ENCODE measurements at regions not wholly inside any gene's neighbourhood (a gene's known extent, or its start where the extent isn't known, plus 50 kb on each side); places are given as distances from the start of the nearest gene placed in this dataset.
A peak's percentile ranks its signal among the peaks of the same experiment; 100 is the strongest.

DNA sequence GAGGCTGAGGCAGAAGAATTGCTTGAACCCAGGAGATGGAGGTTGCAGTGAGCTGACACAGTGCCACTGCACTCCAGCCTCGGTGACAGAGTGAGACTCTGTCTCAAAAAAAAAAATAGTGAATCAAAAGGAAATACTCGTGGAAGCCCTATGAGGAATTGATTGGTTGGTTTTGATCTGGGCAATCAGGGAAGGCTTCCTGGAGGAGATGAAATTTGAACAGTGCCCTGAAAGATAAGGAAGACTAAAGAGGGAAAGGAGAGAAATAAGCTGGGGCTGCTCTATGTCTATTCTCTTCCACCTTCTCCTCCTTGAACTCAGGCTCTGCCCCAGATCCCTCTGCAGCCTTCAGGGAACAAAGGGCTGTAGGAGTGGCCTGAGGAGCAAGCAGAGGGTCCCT, 54.1 kb downstream of the IRF2BPL start:
- no peak for DNase-seq

- no peak for DNase-seq
Measured at GRCh38 chr14:76971549-76971948, 57.0 kb downstream of the IRF2BPL start.

DNA sequence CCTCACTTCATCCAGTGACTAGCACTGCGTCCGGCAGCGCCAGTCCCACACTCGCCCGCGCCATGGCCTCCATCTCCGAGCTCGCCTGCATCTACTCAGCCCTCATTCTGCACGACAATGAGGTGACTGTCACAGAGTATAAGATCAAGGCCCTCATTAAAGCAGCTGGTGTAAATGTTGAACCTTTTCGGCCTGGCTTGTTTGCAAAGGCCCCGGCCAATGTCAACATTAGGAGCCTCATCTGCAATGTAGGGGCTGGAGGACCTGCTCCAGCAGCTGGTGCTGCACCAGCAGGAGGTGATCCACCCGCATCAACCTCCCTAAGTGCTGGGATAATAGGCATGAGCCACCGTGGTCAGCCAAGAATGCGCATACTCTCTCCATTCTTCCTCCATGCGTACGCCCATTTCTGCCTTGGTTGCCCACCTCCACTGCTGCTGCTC, 59.9 kb downstream of the IRF2BPL start:
- peak; percentile 33 for DNase-seq

GRCh38 chr14:76967788-76968187, 60.7 kb downstream of the IRF2BPL start:
- DNase-seq: no peak

DNA sequence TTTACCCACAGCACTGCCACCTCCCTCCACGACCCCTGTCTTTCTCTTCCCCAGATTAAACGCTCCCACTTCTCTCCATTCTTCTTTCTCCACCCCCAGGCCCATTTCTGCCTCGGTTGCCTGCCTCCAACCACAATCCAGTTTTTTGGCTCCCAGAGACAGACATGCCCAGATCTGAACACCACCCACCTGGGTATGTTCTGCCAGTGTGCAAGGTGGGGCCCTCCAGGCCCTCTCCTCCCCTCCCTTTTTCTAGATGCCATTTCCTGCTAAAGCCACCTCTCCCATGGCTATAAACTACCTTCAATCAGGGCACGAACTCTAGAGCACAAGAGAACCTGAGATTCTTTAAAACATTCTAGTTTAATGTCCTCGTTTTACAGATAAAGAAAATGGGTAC, 63.3 kb downstream of the IRF2BPL start:
- DNase-seq: no peak

DNA sequence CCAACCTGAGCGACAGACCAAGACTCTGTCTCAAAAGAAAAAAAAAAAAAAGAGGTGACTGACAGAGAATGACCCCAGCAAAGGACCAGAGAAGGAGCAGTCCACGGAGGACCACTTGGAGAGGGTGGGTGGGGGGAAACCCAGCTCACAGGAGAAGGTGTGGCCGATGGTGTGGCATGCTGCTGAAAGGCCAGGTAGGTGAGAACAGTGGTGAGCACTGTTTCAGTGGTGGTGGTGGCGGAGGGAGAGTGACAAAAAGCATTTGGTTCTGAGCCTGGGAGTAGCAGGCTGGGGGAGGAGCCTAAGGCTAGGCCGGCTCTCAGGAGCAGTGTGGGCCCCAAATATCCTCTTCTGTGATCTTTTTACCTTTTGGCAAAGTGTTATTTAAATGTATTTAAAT, 63.8 kb downstream of the IRF2BPL start:
- no peak for DNase-seq

DNA sequence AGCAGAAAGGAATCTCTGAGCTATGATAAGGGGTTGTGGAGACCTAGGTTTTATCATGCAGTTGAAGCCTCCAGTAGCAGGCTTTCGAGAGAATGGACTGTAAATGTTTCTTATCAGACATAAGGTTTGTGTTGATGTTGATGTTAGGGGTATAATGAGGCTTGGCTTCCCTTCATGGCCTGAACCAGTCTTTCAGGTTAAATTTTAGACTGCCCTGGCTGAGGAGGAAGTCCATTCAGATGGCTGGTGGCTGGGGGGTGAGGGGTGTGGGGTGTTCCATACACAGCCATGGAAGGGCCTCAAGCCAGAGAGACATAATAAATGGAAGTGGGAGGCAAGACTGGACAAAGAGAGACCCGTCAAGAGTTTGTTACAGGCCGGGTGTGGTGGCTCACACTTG, 65.1 kb downstream of the IRF2BPL start:
- no peak for DNase-seq

GRCh38 chr14:76962303-76962660, 66.2 kb downstream of the IRF2BPL start:
- no peak for DNase-seq

- DNase-seq: peak; percentile 62
Measured at GRCh38 chr14:76961631-76962302, 66.7 kb downstream of the IRF2BPL start.

DNA sequence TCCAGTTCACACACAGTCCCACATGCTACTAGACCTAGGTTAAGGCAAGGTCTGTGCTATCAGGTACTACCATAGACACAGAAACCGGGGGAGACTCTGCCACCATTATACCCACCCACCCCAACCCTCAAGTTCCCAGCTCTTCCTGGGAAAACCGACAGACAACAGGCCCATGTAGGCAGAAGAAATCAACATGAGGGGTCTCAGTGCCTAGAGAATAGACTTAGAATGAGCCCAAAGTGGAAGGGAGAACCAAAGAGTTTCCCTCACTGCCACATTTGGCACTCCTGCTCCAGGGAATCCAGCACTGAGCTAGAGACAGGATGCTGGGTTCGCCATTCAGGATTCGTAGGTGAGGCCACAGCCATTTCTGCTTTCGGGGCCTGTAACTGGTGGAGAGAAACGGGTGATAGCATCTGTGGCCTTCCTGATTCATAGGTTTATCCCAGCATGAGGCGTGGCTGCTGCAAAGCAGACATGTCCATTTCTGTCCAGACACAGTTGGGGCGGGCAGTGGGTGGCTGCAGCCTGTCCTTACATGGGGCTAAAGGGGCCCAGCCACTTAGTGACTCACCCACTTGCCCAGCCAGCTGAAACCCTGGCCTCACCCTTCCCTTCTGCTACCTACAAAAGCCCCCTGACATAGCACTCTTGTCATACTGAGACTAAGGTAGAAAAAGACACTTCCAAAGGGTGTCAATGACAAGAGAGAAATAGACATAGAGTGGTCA, 69.4 kb downstream of the IRF2BPL start:
- no peak for DNase-seq

- DNase-seq: no peak
Measured at GRCh38 chr14:76958020-76958979, 70.2 kb downstream of the IRF2BPL start.

DNA sequence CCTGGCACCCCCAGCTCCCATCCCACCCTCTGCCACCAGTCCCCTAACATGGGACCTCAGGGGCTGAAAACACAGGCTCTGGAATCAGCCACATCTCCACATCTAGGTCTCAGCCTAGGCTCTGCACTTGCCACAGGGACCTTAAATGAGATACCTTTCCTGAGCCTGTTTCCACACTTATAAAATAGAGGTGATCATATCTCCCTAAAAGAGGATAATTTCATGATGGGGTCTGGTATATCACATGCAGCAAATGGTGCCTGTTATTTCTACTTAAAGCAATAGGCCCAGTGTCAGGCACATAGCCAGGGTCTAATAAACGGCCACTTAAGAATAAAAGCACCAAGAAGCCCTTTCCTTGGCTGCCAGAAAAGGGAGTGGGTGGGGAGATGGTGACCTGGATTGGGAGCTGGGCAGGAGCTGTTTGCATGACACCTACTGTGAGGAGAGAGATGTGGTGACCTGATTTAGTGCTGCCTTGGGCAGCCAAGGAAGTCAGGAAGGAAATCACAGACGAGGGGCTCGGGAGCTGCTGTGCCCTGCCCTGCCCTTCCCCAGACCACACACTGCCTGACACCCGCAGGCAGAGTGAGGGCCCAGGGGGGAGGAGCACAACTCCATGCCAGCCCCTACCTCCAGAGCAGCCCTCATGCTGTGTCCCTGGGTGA, 71.2 kb downstream of the IRF2BPL start:
- peak; percentile 39 for DNase-seq

DNA sequence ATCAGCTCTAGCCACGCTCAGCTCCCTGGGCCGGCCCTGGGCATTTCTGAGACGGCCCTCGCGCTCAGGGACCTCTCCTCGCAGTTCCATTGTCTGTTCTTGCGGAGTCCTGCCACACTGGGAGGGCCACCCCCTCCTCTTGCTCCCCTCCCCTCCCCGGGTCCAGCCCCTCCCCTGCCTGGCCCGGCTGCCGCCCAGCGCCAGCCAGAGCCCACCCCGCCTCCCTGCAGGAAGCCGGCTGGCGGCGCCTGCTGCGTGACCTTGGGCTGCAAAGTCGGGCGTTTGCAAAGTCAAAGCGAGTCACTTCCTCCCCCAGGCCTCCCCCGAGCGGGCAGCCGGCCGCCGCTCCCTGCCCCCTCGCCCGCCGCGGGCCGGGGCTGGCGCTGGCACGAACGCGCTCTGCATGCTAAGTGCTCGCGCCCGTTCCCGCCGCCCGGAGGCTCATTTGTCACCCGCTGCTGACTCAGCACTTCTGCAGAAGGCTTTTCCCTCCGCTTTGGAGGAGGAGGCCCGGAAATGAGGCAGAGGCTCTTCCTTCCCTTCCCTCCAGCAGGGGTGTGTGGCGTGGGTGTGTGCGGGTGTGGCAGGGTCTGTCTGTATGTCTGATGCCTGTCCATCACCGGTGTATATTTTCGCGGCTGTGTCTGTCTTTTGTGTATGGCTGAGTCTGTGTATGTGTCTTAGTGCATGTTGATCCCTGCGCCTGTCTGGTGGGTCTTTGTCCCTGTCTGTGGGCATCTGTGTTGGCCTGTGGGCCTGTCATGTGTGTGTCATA, 72.0 kb downstream of the IRF2BPL start:
- DNase-seq: peak; percentile 96

DNA sequence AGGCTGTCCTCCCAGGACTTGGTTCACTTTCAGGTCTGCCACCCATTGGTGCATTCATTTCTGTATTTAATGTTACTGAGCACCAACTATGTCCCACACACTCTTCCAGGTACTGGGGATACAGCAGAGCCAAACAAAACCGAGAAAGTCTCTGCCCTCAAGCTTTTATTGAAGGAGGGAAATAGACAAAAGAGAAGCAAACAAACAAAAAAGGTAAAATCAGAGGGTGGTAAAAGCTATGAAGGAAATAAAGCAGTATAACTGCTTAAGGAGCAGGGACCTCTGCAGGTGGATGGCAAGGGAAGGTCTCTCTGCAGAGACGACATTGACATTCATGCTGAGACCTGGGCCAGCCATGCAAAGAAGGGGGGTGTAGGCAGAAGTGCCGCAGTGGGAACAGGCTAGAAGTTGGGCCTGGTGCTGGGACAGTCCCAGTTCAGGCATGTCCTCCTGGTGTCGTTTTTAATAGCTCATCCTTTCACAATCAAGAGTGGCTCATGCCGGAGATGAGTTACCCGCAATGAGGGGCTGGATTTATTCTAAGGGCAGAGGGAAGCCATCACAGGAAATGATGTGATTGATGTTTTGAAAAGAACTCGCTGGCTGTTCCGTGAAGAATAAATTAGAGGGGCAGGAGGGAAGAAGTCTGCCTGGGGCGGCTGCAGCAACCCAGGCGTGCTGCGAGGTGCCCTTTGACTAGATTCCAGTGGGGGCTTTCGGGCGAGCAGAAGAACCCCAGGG, 72.8 kb downstream of the IRF2BPL start:
- no peak for DNase-seq

DNA sequence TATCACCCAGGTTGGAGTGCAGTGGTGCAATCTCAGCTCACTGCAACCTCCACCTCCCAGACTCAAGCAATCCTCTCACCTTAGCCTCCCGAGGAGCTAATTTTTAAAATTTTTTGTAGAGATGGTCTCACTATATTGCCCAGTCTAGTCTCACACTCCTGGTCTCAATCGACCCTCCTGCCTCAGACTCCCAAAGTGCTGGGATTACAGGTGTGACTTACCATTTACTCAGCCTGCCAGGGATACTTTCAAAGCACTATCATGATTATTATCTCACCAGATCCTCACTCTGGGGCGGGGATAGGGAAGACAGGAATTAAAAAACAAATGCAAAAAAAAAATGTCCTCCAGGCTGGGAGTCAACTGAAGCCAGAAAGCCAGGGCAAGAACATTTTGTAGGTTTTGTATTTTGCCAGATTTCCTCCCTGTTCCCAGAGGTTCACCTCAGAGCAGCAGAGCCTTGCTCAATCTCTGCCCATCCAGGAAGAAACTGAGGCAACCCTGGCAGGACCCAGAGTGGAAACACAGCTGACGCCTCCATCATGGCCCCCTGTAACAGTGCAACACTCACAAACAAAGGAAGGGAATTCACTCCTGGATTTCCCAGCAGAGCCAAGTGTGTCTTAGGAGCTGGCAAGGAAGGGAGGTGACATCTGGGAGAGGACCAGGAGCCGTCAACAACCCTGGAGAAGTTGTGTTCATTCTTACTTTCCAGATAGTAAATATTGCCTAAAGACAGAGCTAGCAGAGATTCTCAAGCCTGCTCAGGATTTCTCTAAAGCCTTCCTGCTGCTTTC, 73.9 kb downstream of the IRF2BPL start:
- no peak for DNase-seq

DNA sequence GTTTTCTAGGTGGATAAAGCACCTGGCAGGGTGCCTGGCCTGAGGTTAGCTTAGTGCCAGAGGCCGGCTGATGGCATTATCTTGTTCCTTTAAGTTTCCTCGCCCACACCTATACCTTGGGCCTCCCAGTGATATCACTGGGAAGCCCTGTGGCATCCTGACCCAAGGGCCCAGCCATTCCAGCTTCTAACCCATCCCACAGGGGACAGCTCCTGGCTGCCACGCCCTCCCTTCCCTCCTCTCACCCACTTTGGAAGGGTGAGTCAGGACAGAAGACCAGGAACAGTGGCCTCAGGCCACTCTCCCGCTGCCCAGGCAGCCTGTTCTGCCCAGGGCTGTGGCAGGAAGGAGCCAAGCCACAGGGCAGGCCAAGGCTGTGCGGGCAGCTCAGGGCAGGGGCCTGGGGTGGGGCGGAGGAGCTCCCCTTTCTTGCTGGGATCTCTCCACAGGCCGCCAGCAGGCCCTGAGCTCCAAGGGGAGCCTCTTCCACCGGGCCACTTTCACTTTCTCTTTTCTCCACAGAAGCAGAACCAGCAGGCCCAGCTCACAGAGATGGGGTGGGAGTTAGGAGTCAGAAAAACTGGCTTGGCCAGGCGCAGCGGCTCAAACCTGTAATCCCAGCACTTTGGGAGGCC, 75.1 kb downstream of the IRF2BPL start:
- no peak for DNase-seq

- no peak for DNase-seq
Measured at GRCh38 chr14:76951166-76951565, 77.3 kb downstream of the IRF2BPL start.

DNA sequence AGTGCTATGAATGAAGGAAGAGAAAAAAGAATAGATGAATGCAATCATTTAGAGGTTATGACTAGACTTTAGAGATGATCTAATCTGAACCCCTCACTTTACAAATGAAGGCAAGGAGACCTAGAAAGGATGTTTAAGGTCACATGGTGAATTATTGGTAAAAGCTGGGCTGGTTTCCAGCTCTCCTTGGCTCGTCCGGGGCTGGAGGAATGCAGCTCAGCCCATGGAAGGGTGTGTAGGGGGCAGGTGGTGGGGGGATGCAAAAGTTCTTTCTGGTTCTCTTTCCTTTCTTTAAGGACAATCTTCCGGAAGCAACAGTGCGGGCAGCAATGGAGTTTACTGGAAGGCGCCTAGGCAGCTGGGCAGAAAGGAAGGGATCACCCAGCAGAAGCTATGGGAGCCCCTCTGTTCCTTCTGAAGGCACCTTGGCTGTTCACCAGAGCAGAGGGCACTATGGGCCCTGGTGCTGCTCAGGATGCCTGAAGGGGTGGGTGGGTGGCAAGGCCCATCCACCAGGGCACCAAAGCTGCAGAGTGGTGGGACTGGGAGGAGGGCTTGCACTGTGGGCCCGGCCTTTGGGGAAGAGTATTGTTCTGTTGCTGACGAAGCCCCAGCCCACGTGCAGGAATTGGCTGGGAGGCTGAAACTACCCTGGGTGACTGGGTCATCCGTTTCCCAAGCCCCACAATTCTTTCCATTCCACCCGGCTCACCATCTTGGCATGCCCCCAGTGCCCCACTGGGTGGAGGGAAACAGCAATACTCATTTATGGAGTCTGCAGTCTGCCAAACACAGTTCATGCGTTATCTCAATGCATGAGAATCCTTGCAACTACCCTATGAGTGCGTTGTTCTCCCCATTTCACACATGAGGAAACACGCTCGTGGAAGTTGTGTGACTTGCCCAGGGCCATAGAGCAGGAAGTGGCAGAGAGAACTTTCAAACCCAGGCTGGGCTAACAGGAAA, 78.2 kb downstream of the IRF2BPL start:
- no peak for DNase-seq

DNA sequence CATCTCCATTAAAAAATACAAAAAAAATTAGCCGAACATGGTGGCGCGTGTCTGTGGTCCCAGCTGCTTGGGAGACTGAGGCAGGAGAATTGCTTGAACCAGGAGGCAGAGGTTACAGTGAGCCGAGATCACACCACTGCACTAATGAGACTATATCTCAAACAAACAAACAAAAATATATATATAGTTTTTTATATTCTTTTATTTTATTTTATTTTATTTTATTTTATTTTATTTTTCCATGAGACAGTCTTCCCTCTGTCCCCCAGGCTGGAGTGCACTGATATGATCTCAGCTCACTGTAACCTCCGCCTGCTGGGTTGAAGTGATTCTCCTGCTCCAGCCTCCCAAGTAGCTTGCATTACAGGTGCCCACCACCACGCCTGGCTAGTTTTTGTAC, 79.5 kb downstream of the IRF2BPL start:
- DNase-seq: no peak
